B cell (primary cell): ENCODE measurements at regions not wholly inside any gene's neighbourhood (a gene's known extent, or its start where the extent isn't known, plus 50 kb on each side); places are given as distances from the start of the nearest gene placed in this dataset.

Experiments
- EZH2 ChIP-seq: IDR thresholded peaks from 2 replicates; pipeline ENCODE4 v1.6.1; 2012; ENCODE audit warnings: borderline replicate concordance, low read depth, mild to moderate bottlenecking, moderate library complexity, low read length; ENCODE audit not compliant: insufficient read depth, poor library complexity, severe bottlenecking
- TF ChIP-seq, protein P1 (sequence below): fragments of 200-600 bp; IDR thresholded peaks from one replicate; pipeline ENCODE4 v1.8.0; 2022; ENCODE audit warnings: antibody characterized with exemption, mild to moderate bottlenecking

- TF ChIP-seq, protein P1, sequence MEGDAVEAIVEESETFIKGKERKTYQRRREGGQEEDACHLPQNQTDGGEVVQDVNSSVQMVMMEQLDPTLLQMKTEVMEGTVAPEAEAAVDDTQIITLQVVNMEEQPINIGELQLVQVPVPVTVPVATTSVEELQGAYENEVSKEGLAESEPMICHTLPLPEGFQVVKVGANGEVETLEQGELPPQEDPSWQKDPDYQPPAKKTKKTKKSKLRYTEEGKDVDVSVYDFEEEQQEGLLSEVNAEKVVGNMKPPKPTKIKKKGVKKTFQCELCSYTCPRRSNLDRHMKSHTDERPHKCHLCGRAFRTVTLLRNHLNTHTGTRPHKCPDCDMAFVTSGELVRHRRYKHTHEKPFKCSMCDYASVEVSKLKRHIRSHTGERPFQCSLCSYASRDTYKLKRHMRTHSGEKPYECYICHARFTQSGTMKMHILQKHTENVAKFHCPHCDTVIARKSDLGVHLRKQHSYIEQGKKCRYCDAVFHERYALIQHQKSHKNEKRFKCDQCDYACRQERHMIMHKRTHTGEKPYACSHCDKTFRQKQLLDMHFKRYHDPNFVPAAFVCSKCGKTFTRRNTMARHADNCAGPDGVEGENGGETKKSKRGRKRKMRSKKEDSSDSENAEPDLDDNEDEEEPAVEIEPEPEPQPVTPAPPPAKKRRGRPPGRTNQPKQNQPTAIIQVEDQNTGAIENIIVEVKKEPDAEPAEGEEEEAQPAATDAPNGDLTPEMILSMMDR = no peak
- no peak for TF ChIP-seq EZH2
Measured at GRCh38 chr20:46801003-46801702, 91.7 kb downstream of the SLC2A10 start.
